ENCODE measurements at regions not wholly inside any gene's neighbourhood (a gene's known extent, or its start where the extent isn't known, plus 50 kb on each side); places are given as distances from the start of the nearest gene placed in this dataset.

GRCh38 chr12:23462546-23462945, 486.9 kb downstream of the SOX5 start:
- no peak overlapping the region for H3K9ac ChIP-seq (ENCODE audit: control insufficient read depth, insufficient read depth, low read length)
- no peak overlapping the region for H3K4me3 ChIP-seq
- SMC1A ChIA-PET (ENCODE audit: uncharacterized antibody, unreplicated experiment): no interaction called here
- POLR2A ChIA-PET: no interaction called here
- H3K9me3 ChIP-seq (replicated peaks; ENCODE audit: control insufficient read depth, insufficient read depth, low read length): no peaks in the 10 kb centered on the region
- ATAC-seq: no peak
- RAD21 ChIA-PET (ENCODE audit: unreplicated experiment): interaction anchor here (0.6 kb wide), 1 partner anchor 252 kb away, joined by 3 read pairs; no protein-coding TSS in a partner anchor
- no peaks in the 10 kb centered on the region for H3K79me2 ChIP-seq (ENCODE audit: control insufficient read depth, insufficient read depth, low read length)
- DNase-seq (ENCODE audit: low read depth, low spot score): no peak
- 2% methylated on average over 3 of the region's 3 CpGs for WGBS (ENCODE audit: insufficient coverage, insufficient replicate concordance, low lambda C conversion rate, missing lambda C conversion rate)
- no TSS peak for BruUV-seq (replicated peaks)
- no peak overlapping the region for H2AFZ ChIP-seq (ENCODE audit: control insufficient read depth, low read depth, low read length)
- H3K4me1 ChIP-seq (ENCODE audit: control insufficient read depth, insufficient read depth, low read length): no peaks in the 10 kb centered on the region
- in situ Hi-C loops (cut with MboI) (no loop called here), intact Hi-C loops (cut with micrococcal nuclease; ENCODE audit: unreplicated experiment) (no loop called here)
- H3K27me3 ChIP-seq (replicated peaks in 1 of 2; ENCODE audit: control insufficient read depth in 2 of 2, insufficient read depth in 2 of 2, low read length in 1 of 2): no peaks in the 10 kb centered on the region
- no peaks in the 10 kb centered on the region for H4K20me1 ChIP-seq (ENCODE audit: control insufficient read depth, insufficient read depth)
- no peak overlapping the region for H3K4me2 ChIP-seq (ENCODE audit: control insufficient read depth, insufficient read depth)
- no peak for TF ChIP-seq EP300 (IDR thresholded peaks at IDR 0.05; ENCODE audit: borderline replicate concordance in 1 of 2, control insufficient read depth in 1 of 2, low read depth in 2 of 2, low read length in 2 of 2)
- TF ChIP-seq WRNIP1 (IDR thresholded peaks at IDR 0.05; ENCODE audit: borderline replicate concordance, low read depth, low read length): no peak
- TF ChIP-seq RB1 (IDR thresholded peaks at IDR 0.05; ENCODE audit: borderline replicate concordance): no peak
- TF ChIP-seq CTCF (IDR thresholded peaks at IDR 0.05 in 2 of 3, conservative IDR thresholded peaks at IDR 0.05 in 1 of 3; ENCODE audit: control insufficient read depth in 2 of 3, extremely low read depth in 1 of 3, insufficient read depth in 1 of 3, low read depth in 3 of 3, low read length in 3 of 3): no peak
- TF ChIP-seq ZBED1 (IDR thresholded peaks at IDR 0.05; ENCODE audit: borderline replicate concordance): no peak
- TF ChIP-seq EZH2 (IDR thresholded peaks at IDR 0.05; ENCODE audit: borderline replicate concordance, control insufficient read depth, low read depth, low read length): no peak
- TF ChIP-seq ZNF217 (IDR thresholded peaks at IDR 0.05): no peak
- TF ChIP-seq SPI1 (IDR thresholded peaks at IDR 0.05; ENCODE audit: borderline replicate concordance, insufficient read depth, low read depth, low read length): no peak
- no peak for TF ChIP-seq ASH2L (IDR thresholded peaks at IDR 0.05; ENCODE audit: borderline replicate concordance, low read depth)
- no peak for TF ChIP-seq ZBTB40 (IDR thresholded peaks at IDR 0.05; ENCODE audit: borderline replicate concordance)
- no peak for TF ChIP-seq GATAD2B (conservative IDR thresholded peaks at IDR 0.05; ENCODE audit: low read depth)
- no peak for TF ChIP-seq MYC (IDR thresholded peaks at IDR 0.05; ENCODE audit: insufficient read depth, insufficient read length, insufficient replicate concordance, low read length, severe bottlenecking)
- TF ChIP-seq, protein P1, sequence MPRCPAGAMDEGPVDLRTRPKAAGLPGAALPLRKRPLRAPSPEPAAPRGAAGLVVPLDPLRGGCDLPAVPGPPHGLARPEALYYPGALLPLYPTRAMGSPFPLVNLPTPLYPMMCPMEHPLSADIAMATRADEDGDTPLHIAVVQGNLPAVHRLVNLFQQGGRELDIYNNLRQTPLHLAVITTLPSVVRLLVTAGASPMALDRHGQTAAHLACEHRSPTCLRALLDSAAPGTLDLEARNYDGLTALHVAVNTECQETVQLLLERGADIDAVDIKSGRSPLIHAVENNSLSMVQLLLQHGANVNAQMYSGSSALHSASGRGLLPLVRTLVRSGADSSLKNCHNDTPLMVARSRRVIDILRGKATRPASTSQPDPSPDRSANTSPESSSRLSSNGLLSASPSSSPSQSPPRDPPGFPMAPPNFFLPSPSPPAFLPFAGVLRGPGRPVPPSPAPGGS (IDR thresholded peaks at IDR 0.05; ENCODE audit: borderline replicate concordance, insufficient read depth, low read depth, low read length, poor library complexity, severe bottlenecking): no peak
- CTCF ChIA-PET: no interaction called here
- FAIRE-seq: no peak
- no peaks in the 10 kb centered on the region for H3K36me3 ChIP-seq (ENCODE audit: control insufficient read depth in 2 of 2, insufficient read depth in 2 of 2, low read length in 1 of 2)
- no peak overlapping the region for H3K27ac ChIP-seq (ENCODE audit: control insufficient read depth, insufficient read depth)
